IPS-15b (cell line): ENCODE measurements at regions not wholly inside any gene's neighbourhood (a gene's known extent, or its start where the extent isn't known, plus 50 kb on each side); places are given as distances from the start of the nearest gene placed in this dataset.

Source experiments
- H3K27me3 ChIP-seq: one replicate; pipeline ENCODE4 v1.6.1; 2013; ENCODE audit warnings: low read length; ENCODE audit not compliant: control insufficient read depth, insufficient read depth
- H3K36me3 ChIP-seq: one replicate; pipeline ENCODE4 v1.6.1; 2013; ENCODE audit warnings: low read length; ENCODE audit not compliant: control insufficient read depth, insufficient read depth
- H3K4me1 ChIP-seq: one replicate; pipeline ENCODE4 v1.6.1; 2013; ENCODE audit warnings: mild to moderate bottlenecking, low read length; ENCODE audit not compliant: control insufficient read depth, insufficient read depth
- H3K4me3 ChIP-seq: one replicate; pipeline ENCODE4 v1.5.1; 2013; ENCODE audit warnings: low read depth, low read length
- H3K9ac ChIP-seq: one replicate; pipeline ENCODE4 v1.6.1; 2013; ENCODE audit warnings: low read depth, mild to moderate bottlenecking, low read length
- H3K9me3 ChIP-seq: one replicate; pipeline ENCODE4 v1.6.1; 2013; ENCODE audit warnings: mild to moderate bottlenecking, low read length; ENCODE audit not compliant: control insufficient read depth, insufficient read depth

DNA sequence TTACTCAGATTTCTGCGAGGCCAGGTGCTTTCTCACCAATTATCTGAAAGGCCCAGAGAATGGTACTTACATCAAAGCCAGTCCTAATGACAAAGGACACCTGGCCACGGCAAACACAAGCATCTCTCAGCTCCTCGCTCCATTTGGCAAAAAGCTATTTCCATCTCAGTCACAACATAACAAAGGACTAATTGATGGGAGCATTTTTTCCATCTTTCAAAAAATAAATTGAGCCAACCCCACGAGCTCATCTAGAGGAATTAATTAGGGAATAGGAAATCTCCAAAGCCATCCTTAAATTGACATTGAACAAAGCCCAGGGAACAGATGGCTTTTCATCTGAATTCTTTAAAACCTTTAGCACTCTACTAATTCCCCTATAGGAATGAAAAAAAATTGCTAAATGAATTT, 236.7 kb downstream of the HAO1 start:
- Histone ChIP-seq H3K36me3 (no peaks in the 10 kb centered on the region), H3K4me1 (no peaks in the 10 kb centered on the region), H3K4me3 (no peak overlapping the region), H3K27me3 (no peaks in the 10 kb centered on the region), H3K9me3 (no peaks in the 10 kb centered on the region), H3K9ac (no peak overlapping the region)

DNA sequence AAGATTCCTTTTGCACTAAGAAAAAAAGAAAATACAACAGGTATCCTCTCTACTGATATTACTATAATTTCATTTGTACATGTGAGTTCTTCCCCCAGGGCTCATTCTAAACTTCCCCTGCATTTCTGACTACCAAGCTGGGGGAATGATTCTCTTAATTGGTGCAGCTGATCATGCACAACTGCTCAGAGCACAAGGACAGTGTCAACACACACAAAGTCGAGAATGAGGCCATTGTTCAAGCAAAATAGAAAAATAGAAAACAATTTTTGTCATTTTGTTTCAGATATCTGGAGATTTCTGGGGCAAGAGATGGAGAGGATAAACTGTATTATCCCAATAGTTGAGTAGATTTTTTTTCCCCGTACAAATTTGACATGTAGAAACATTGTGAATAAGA, 236.3 kb downstream of the HAO1 start:
- Histone ChIP-seq H3K9me3 (no peaks in the 10 kb centered on the region), H3K4me3 (no peak overlapping the region), H3K36me3 (no peaks in the 10 kb centered on the region), H3K4me1 (no peaks in the 10 kb centered on the region), H3K27me3 (no peaks in the 10 kb centered on the region), H3K9ac (no peak overlapping the region)

DNA sequence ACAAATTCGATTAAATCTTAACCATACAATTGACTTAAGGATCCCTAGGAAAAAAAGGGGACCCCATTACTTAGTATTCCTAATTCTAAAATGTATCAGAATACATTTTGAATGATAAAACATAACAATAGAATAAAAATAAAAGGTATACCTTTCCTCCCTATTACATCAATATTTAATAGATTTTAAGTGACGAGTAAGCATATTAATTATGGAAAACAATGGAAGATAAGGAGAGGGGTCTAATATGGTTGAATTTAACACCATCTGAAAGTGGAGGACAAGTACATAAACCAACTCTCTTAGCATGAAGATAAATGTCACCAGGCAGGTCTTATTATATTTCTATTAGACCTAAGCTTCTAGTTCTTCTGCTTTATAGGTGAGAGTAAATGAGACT, 232.1 kb downstream of the HAO1 start:
- Histone ChIP-seq H3K9me3 (no peaks in the 10 kb centered on the region), H3K9ac (no peak overlapping the region), H3K4me1 (no peaks in the 10 kb centered on the region), H3K4me3 (no peak overlapping the region), H3K27me3 (no peaks in the 10 kb centered on the region), H3K36me3 (no peaks in the 10 kb centered on the region)

DNA sequence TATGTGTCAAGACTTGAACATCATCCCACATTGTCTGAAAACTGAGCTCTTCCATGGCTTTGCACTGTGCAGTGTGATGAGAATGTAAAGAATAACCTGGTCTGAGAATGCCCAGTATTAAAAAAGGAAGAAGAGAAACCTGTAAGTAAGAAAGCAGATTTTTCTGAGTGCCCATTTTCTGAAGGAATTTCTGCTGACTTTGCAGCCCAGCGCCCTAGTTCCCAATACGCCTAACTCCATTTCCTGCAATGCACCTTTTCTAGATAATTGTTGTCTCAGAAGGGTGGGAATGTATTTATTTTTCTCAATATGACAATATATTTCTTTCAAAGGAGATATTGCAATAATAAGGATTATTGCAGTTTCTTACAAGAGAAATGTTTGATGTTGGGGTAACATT, 231.5 kb downstream of the HAO1 start:
- Histone ChIP-seq H3K9me3 (no peaks in the 10 kb centered on the region), H3K36me3 (no peaks in the 10 kb centered on the region), H3K9ac (no peak overlapping the region), H3K4me3 (no peak overlapping the region), H3K4me1 (no peaks in the 10 kb centered on the region), H3K27me3 (no peaks in the 10 kb centered on the region)

DNA sequence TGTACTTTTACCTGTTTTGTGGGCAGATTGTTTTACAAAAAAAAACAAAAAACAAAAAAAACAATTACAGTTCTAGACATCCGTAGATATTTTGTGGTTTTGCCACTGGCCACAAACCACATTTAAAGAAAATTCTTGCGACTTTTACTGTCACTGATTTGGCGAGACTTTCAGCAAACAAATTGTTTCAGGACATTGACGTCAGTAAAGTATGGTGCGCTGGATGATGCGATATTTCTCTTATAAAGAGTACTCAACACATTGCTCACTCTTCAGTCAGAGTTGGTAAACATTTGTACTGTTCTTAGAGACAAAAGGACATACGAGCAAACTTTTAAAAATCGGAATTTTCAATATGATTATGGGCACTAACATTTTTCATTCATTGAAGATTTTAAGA, 229.8 kb downstream of the HAO1 start:
- Histone ChIP-seq H3K27me3 (no peaks in the 10 kb centered on the region), H3K9me3 (no peaks in the 10 kb centered on the region), H3K4me1 (no peaks in the 10 kb centered on the region), H3K4me3 (no peak overlapping the region), H3K9ac (no peak overlapping the region), H3K36me3 (no peaks in the 10 kb centered on the region)

DNA sequence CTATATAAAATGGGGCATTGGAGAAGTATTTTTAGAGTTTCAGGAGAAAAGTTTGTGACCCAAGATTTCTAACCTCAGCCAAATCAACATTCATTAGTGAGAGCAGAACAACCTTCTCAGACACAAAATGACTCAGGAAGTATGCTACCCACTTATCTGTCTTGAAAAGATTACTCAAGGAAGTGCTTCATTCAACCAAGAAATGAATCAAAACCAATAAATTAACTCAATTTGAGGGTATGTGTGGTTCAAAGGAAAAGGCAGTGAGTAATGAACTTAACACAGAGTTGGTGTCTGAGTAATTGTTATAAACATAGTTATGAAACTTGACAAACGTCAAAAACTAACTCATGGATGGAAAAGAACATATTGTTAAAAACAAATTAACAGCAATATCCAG, 227.6 kb downstream of the HAO1 start:
- H3K9me3 ChIP-seq = no peaks in the 10 kb centered on the region
- no peaks in the 10 kb centered on the region for H3K36me3 ChIP-seq
- H3K9ac ChIP-seq = no peak overlapping the region
- H3K27me3 ChIP-seq = no peaks in the 10 kb centered on the region
- no peaks in the 10 kb centered on the region for H3K4me1 ChIP-seq
- no peak overlapping the region for H3K4me3 ChIP-seq

DNA sequence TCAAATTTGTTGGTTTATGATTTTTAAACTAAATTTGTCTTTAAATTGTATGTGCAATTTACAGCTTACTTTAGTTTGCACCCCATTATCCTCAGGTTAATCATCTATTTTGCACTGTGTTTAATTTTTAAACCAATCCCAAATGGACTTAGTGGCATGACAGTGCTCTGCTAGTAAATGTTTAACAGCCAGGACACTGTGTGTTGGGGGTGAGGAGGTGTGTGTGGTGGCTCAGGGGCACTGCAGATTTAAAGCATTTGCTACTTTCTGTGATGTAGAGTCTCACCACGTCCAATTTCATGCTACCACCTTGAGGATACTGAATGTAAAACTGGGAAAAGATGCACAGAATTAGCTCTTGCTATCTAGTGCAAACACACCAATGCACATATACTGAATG, 225.7 kb downstream of the HAO1 start:
- Histone ChIP-seq H3K4me1 (no peaks in the 10 kb centered on the region), H3K9ac (no peak overlapping the region), H3K27me3 (no peaks in the 10 kb centered on the region), H3K4me3 (no peak overlapping the region), H3K9me3 (no peaks in the 10 kb centered on the region), H3K36me3 (no peaks in the 10 kb centered on the region)

DNA sequence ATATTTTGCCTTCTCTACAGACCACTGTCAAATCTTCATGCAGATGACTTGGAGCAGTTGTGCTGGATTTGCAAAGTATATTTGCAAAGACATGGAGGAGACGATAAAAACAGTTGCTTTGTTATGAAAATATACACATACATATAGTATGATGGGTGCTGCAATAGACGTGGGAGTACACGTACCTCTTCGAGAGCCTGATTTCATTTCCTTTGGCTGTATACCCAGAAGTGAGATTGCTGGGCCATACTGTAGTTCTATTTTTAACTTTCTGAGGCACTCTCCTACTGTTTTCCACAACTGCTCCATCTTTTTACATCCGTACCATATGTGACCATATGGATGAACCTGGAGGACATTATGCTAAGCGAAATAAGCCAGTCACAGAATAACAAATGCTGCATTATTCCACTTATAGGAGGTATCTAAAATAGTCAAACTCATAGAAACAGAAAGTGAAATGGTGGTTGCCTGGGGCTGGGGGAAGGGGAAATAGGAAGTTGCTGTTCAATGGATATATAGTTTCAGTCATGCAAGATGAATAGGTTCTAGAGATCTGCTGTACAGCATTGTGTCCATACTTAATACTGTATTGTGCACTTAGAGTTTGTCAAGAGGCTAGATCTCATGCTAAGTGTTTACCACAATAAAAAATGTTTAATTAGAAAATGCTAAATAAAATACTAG, 223.8 kb downstream of the HAO1 start:
- no peaks in the 10 kb centered on the region for H3K27me3 ChIP-seq
- no peaks in the 10 kb centered on the region for H3K36me3 ChIP-seq
- no peaks in the 10 kb centered on the region for H3K4me1 ChIP-seq
- no peak overlapping the region for H3K9ac ChIP-seq
- H3K4me3 ChIP-seq = no peak overlapping the region
- no peaks in the 10 kb centered on the region for H3K9me3 ChIP-seq

DNA sequence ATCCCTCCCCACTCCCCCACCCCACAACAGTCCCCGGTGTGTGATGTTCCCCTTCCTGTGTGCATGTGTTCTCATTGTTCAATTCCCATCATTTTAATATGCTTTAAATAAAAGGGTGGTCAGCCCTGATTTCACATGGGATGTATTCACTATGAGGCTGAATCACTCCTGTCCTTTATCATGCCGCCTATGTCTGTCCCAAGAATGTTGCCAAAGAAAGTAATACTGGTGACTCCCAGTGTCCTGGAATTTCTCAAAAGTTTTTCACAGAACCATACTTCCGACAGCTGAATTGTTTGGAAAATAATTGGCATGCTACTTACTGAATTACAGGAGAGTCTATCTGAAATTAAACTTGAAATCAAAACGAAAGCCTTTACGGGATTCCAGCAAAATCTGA, 217.7 kb downstream of the HAO1 start:
- no peaks in the 10 kb centered on the region for H3K36me3 ChIP-seq
- H3K4me3 ChIP-seq = no peak overlapping the region
- H3K9me3 ChIP-seq = no peaks in the 10 kb centered on the region
- no peaks in the 10 kb centered on the region for H3K27me3 ChIP-seq
- H3K9ac ChIP-seq = no peak overlapping the region
- H3K4me1 ChIP-seq = no peaks in the 10 kb centered on the region

DNA sequence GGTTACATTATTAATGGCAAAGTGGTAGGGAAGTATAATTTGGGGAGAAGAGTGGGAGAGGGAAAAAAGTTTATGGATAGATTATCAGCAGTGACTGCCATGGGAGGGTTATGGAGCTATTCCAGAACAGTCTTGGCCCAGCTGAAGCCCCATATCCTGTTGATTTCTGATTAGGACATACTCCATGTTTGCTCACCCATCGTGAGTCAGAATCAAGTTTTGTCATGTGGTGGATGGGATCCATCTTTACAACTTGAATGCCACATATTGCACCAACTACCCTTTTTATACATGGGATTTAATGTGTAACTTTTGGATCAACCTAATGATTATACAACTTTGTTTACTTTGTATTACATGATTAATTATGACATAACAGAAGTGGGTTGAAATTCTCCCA, 217.0 kb downstream of the HAO1 start:
- Histone ChIP-seq H3K9ac (no peak overlapping the region), H3K36me3 (no peaks in the 10 kb centered on the region), H3K9me3 (no peaks in the 10 kb centered on the region), H3K4me1 (no peaks in the 10 kb centered on the region), H3K4me3 (no peak overlapping the region), H3K27me3 (no peaks in the 10 kb centered on the region)

DNA sequence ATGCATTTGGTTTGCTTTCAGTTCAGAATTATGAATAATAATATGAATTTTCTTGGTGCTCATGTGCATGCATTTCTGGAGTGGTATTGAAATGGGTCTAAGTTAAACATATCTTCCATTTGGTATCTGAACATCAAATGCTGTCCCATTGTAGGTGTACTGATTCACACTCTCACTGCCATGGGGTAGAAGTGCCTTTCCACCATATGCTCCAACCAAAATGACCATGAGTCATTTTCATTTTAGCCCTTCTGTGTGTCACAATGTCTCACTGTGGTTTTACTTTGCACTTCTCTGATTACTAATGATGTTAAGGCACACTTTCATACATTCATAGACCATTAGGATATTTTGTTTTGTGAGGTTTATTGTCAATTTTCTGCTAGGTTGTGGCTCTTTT, 211.9 kb downstream of the HAO1 start:
- Histone ChIP-seq H3K27me3 (no peaks in the 10 kb centered on the region), H3K36me3 (no peaks in the 10 kb centered on the region), H3K4me3 (no peak overlapping the region), H3K9ac (no peak overlapping the region), H3K9me3 (no peaks in the 10 kb centered on the region), H3K4me1 (no peaks in the 10 kb centered on the region)

DNA sequence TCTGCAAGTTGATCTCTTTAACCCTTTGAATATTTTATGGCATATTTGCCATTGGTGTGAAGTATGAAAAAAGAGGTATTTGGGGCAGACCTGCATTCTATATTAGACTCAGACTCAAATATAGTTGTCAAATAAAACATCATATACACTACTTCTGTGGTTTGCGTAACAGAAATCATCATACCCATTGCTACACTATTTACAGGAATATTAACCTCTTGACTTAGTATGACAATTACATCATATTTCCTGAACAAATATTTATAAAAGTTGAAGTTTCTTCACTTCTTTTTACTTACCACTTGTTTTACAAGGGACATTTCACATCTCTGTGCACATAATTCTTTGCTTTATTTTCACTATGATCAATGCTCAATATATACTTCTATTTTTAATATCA, 206.0 kb downstream of the HAO1 start:
- Histone ChIP-seq H3K4me3 (no peak overlapping the region), H3K9ac (no peak overlapping the region), H3K9me3 (no peaks in the 10 kb centered on the region), H3K4me1 (no peaks in the 10 kb centered on the region), H3K27me3 (no peaks in the 10 kb centered on the region), H3K36me3 (no peaks in the 10 kb centered on the region)
